Neural progenitor cell (in vitro differentiated cells): ENCODE measurements at regions not wholly inside any gene's neighbourhood (a gene's known extent, or its start where the extent isn't known, plus 50 kb on each side); places are given as distances from the start of the nearest gene placed in this dataset. TPM values are rescaled to one million over a fixed set of nuclear protein-coding genes. Genes with fewer than 3 reads are reported as not detected.

Experiments used
- microRNA counts: library from miRNA; unstranded; fragments of <30 nt; microRNA quantifications from one replicate; lab custom pipeline; 2016
- microRNA-seq: library from miRNA; unstranded; fragments of <30 nt; microRNA quantifications from one replicate; pipeline ENCODE4, GENCODE V29; 2016
- small RNA-seq: library from RNA; depleted of rRNA; stranded (forward); fragments of <200 nt; gene quantifications from one replicate; pipeline ENCODE3, GENCODE V24; 2015

MicroRNA genes in the stretch of these regions (microRNA counts, 767-probe panel; counts per million panel counts)
- microRNA hsa-miR-1268a (lab: Ali Mortazavi, UCI) = 460 counts per million, percentile 90 among the panel's probes with 10 or more counts

Small RNAs in the stretch of these regions (microRNA-seq; reads per million reads assigned to microRNA genes)
- gene MIR1268A = not detected

Small RNAs in the stretch of these regions (small RNA-seq; reads per million reads assigned to genes)
- not detected for gene MIR1268A
